DND-41 (cell line): ENCODE measurements at regions not wholly inside any gene's neighbourhood (a gene's known extent, or its start where the extent isn't known, plus 50 kb on each side); places are given as distances from the start of the nearest gene placed in this dataset.

Experiments used
- CTCF ChIP-seq: IDR thresholded peaks from 2 replicates; pipeline ENCODE4 v1.5.1; 2012; ENCODE audit warnings: borderline replicate concordance, low read length, moderate library complexity, mild to moderate bottlenecking; ENCODE audit not compliant: poor library complexity, severe bottlenecking; ENCODE audit errors: extremely low read depth
- EZH2 ChIP-seq: IDR thresholded peaks from 3 replicates; pipeline ENCODE4 v1.6.1; 2012; ENCODE audit warnings: borderline replicate concordance, low read depth, mild to moderate bottlenecking, moderate library complexity, low read length, inconsistent platforms; ENCODE audit not compliant: severe bottlenecking

DNA sequence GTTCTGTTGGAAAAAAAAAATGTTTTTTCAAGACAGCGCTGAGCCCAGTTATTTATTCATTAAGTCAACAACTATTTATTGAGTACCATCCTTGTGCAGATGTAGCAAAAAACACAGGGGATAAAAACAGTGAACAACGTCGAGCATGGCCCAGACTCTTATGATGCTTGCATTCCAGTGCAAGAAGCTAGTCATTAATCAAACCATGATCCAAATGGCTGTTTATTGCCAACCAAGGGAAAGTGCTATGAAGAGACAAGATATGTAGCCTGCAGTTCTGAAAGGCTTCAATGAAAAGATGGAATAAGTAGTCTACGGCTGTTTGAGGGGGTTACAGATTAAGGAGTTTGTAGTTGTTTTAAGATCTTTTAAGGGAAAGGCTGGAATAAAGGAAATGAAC lies 262.3 kb downstream of the NEBL start:
- no peak for TF ChIP-seq EZH2
- no peak for TF ChIP-seq CTCF
